ENCODE measurements at regions not wholly inside any gene's neighbourhood (a gene's known extent, or its start where the extent isn't known, plus 50 kb on each side); places are given as distances from the start of the nearest gene placed in this dataset.

DNA sequence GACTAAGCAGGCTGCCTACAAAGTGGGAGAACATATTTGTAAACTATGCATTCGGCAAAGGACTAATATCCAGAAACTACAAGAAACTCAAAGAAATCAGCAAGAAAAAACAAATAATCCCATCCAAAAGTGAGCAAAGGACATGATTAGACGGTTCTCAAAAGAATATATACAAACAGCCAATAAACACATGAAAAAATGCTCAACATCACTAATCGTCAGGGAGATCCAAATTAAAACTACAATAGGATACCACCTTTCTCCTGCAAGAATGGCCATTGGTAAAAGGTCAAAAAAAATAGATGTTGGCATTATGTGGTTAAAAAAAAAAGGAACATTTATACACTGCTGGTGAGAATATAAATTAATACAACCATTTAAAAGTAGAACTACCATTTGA, 259.6 kb upstream of the SLITRK3 start:
- no peak overlapping the region for H3K4me2 ChIP-seq (ENCODE audit: low read length)
- no peaks in the 10 kb centered on the region for H3K36me3 ChIP-seq (ENCODE audit: control insufficient read depth in 1 of 2, insufficient read depth in 2 of 2, low read length in 2 of 2)
- ChIA-PET POLR2A (no interaction called here), CTCF (no interaction called here), RAD21 (ENCODE audit: low non-redundant PET in 1 of 2, low total read pairs in 2 of 2, uncharacterized antibody in 2 of 2, unreplicated experiment in 2 of 2) (no interaction called here)
- ATAC-seq (no peak), DNase-seq (ENCODE audit: low read depth, low spot score) (no peak)
- H3K9me2 ChIP-seq (ENCODE audit: insufficient read depth), result no peaks in the 10 kb centered on the region; the same call in 1 of the 2 replicates
- no peaks in the 10 kb centered on the region; the same call in 1 of the 2 replicates for H4K20me1 ChIP-seq (ENCODE audit: insufficient read depth)
- H3K79me2 ChIP-seq (ENCODE audit: insufficient read depth, low read length), result no peaks in the 10 kb centered on the region
- no TSS peak for BruUV-seq (replicated peaks)
- intact Hi-C loops (cut with micrococcal nuclease), result no loop called here
- TF ChIP-seq POLR2A (IDR thresholded peaks at IDR 0.05; ENCODE audit: borderline replicate concordance, extremely low read depth, insufficient read depth, insufficient read length), result no peak
- TF ChIP-seq RAD21 (IDR thresholded peaks at IDR 0.05; ENCODE audit: low read depth), result no peak
- TF ChIP-seq FOSL1 (IDR thresholded peaks at IDR 0.05; ENCODE audit: low read depth), result no peak
- TF ChIP-seq, protein P1, sequence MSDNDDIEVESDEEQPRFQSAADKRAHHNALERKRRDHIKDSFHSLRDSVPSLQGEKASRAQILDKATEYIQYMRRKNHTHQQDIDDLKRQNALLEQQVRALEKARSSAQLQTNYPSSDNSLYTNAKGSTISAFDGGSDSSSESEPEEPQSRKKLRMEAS (IDR thresholded peaks at IDR 0.05), result no peak
- TF ChIP-seq EGR1 (IDR thresholded peaks at IDR 0.05; ENCODE audit: low read depth), result no peak
- no peak for TF ChIP-seq ZFX (IDR thresholded peaks at IDR 0.05)
- TF ChIP-seq SP1 (IDR thresholded peaks at IDR 0.05; ENCODE audit: low read depth), result no peak
- TF ChIP-seq, protein P2, sequence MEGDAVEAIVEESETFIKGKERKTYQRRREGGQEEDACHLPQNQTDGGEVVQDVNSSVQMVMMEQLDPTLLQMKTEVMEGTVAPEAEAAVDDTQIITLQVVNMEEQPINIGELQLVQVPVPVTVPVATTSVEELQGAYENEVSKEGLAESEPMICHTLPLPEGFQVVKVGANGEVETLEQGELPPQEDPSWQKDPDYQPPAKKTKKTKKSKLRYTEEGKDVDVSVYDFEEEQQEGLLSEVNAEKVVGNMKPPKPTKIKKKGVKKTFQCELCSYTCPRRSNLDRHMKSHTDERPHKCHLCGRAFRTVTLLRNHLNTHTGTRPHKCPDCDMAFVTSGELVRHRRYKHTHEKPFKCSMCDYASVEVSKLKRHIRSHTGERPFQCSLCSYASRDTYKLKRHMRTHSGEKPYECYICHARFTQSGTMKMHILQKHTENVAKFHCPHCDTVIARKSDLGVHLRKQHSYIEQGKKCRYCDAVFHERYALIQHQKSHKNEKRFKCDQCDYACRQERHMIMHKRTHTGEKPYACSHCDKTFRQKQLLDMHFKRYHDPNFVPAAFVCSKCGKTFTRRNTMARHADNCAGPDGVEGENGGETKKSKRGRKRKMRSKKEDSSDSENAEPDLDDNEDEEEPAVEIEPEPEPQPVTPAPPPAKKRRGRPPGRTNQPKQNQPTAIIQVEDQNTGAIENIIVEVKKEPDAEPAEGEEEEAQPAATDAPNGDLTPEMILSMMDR (IDR thresholded peaks at IDR 0.05 in 2 of 3, conservative IDR thresholded peaks at IDR 0.05 in 1 of 3; ENCODE audit: borderline replicate concordance in 1 of 3, insufficient read depth in 1 of 3, low read depth in 2 of 3, low read length in 2 of 3), result no peak
- H3K4me1 ChIP-seq (ENCODE audit: control insufficient read depth in 1 of 2, insufficient read depth in 2 of 2, low read length in 2 of 2), result no peaks in the 10 kb centered on the region
- H3K27ac ChIP-seq (ENCODE audit: low read depth, low read length), result no peak overlapping the region
- no peak overlapping the region for H3K9ac ChIP-seq (ENCODE audit: low read length)
- no peaks in the 10 kb centered on the region for H3K9me3 ChIP-seq (ENCODE audit: control insufficient read depth in 1 of 2, insufficient read depth in 1 of 2, low read depth in 1 of 2, low read length in 2 of 2)
- no peak overlapping the region for H3K4me3 ChIP-seq (replicated peaks in 1 of 2; ENCODE audit: low read depth in 1 of 2, low read length in 2 of 2)
- H3K27me3 ChIP-seq (ENCODE audit: insufficient read depth, low read length), result no peaks in the 10 kb centered on the region
- no peak overlapping the region for H2AFZ ChIP-seq (ENCODE audit: low read depth, low read length, poor library complexity, severe bottlenecking)

DNA sequence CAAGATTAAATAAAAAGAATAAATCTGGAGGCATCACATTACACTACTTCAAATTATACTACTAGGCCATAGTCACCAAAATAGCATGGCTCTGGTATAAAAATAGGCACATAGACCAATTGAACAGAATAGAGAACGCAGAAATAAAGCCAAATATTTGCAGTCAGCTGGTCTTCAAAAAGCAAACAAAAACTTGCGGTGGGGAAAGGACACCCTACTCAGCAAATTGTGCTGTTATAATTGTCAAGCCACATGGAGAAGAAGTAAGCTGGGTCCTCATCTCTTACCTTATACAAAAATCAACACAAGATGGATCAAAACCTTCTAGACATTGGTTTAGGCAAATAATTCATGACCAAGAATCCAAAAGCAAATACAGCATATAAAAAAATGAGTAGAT, 259.2 kb upstream of the SLITRK3 start:
- RAD21 ChIA-PET (ENCODE audit: low non-redundant PET in 1 of 2, low total read pairs in 2 of 2, uncharacterized antibody in 2 of 2, unreplicated experiment in 2 of 2), result no interaction called here

More for the DNA sequence above, 259.2 kb upstream of the SLITRK3 start:
- DNase-seq (ENCODE audit: low read depth, low spot score) (no peak), ATAC-seq (no peak)
- no peak overlapping the region for H2AFZ ChIP-seq (ENCODE audit: low read depth, low read length, poor library complexity, severe bottlenecking)
- intact Hi-C loops (cut with micrococcal nuclease), result no loop called here
- no peak for TF ChIP-seq RAD21 (IDR thresholded peaks at IDR 0.05; ENCODE audit: low read depth)
- TF ChIP-seq POLR2A (IDR thresholded peaks at IDR 0.05; ENCODE audit: borderline replicate concordance, extremely low read depth, insufficient read depth, insufficient read length), result no peak
- TF ChIP-seq, protein P2 (IDR thresholded peaks at IDR 0.05 in 2 of 3, conservative IDR thresholded peaks at IDR 0.05 in 1 of 3; ENCODE audit: borderline replicate concordance in 1 of 3, insufficient read depth in 1 of 3, low read depth in 2 of 3, low read length in 2 of 3), result no peak
- no peak for TF ChIP-seq SP1 (IDR thresholded peaks at IDR 0.05; ENCODE audit: low read depth)
- TF ChIP-seq, protein P3, sequence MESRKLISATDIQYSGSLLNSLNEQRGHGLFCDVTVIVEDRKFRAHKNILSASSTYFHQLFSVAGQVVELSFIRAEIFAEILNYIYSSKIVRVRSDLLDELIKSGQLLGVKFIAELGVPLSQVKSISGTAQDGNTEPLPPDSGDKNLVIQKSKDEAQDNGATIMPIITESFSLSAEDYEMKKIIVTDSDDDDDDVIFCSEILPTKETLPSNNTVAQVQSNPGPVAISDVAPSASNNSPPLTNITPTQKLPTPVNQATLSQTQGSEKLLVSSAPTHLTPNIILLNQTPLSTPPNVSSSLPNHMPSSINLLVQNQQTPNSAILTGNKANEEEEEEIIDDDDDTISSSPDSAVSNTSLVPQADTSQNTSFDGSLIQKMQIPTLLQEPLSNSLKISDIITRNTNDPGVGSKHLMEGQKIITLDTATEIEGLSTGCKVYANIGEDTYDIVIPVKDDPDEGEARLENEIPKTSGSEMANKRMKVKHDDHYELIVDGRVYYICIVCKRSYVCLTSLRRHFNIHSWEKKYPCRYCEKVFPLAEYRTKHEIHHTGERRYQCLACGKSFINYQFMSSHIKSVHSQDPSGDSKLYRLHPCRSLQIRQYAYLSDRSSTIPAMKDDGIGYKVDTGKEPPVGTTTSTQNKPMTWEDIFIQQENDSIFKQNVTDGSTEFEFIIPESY (IDR thresholded peaks at IDR 0.05; ENCODE audit: extremely low read depth, insufficient replicate concordance, low read length), result no peak
- H3K36me3 ChIP-seq (ENCODE audit: control insufficient read depth in 1 of 2, insufficient read depth in 2 of 2, low read length in 2 of 2), result no peaks in the 10 kb centered on the region
- H3K4me1 ChIP-seq (ENCODE audit: control insufficient read depth in 1 of 2, insufficient read depth in 2 of 2, low read length in 2 of 2), result no peaks in the 10 kb centered on the region
- no peak overlapping the region for H3K27ac ChIP-seq (ENCODE audit: low read depth, low read length)
- no peaks in the 10 kb centered on the region for H3K79me2 ChIP-seq (ENCODE audit: insufficient read depth, low read length)
- BruUV-seq (replicated peaks), result no TSS peak
- no peaks in the 10 kb centered on the region for H3K9me3 ChIP-seq (ENCODE audit: control insufficient read depth in 1 of 2, insufficient read depth in 1 of 2, low read depth in 1 of 2, low read length in 2 of 2)
- POLR2A ChIA-PET, result no interaction called here
- no peak overlapping the region for H3K4me2 ChIP-seq (ENCODE audit: low read length)
- no peaks in the 10 kb centered on the region; the same call in 1 of the 2 replicates for H3K9me2 ChIP-seq (ENCODE audit: insufficient read depth)
- no peaks in the 10 kb centered on the region; the same call in 1 of the 2 replicates for H4K20me1 ChIP-seq (ENCODE audit: insufficient read depth)
- CTCF ChIA-PET, result no interaction called here
- H3K9ac ChIP-seq (ENCODE audit: low read length), result no peak overlapping the region
- H3K4me3 ChIP-seq (replicated peaks in 1 of 2; ENCODE audit: low read depth in 1 of 2, low read length in 2 of 2), result no peak overlapping the region
- no peaks in the 10 kb centered on the region for H3K27me3 ChIP-seq (ENCODE audit: insufficient read depth, low read length)
